Esophagus muscularis mucosa (tissue), 4 donors: ENCODE measurements at regions not wholly inside any gene's neighbourhood (a gene's known extent, or its start where the extent isn't known, plus 50 kb on each side); places are given as distances from the start of the nearest gene placed in this dataset.

Experiments
- DNase-seq: peaks from one replicate; pipeline ENCODE4 v3.0.0-alpha.2; 2017; ENCODE audit errors: extremely low spot score
- H3K27ac ChIP-seq, 4 donors: fragments of 200-600 bp; sonication (generic); replicated peaks in 1 of 4; 1 replicate in 3 of 4; 2 replicates in 1 of 4; pipeline ENCODE4 v1.5.1; 2016 to 2019; ENCODE audit warnings: mild to moderate bottlenecking in 1 of 4
- H3K27me3 ChIP-seq, 4 donors: fragments of 200-600 bp; sonication (generic); one replicate each; pipeline versions ENCODE4 v1.5.1 to v1.6.0; 2016 to 2019
- H3K36me3 ChIP-seq, 4 donors: fragments of 200-600 bp; sonication (generic); one replicate each; pipeline ENCODE4 v1.5.1; 2016 to 2019
- H3K4me1 ChIP-seq, 4 donors: fragments of 200-600 bp; sonication (generic); one replicate each; pipeline ENCODE4 v1.5.1; 2016 to 2019
- H3K4me3 ChIP-seq, 4 donors: fragments of 200-600 bp; sonication (generic); 1 replicate in 2 of 4; 2 replicates in 2 of 4; pipeline ENCODE4 v1.5.1; 2016 to 2019; ENCODE audit warnings: mild to moderate bottlenecking in 4 of 4, moderate library complexity in 1 of 4
- H3K9me3 ChIP-seq, 4 donors: fragments of 200-600 bp; sonication (generic); 1 replicate in 3 of 4; 2 replicates in 1 of 4; pipeline ENCODE4 v1.5.1; 2016 to 2019
- EP300 ChIP-seq: sonication (generic); formaldehyde crosslinking; IDR thresholded peaks from one replicate; pipeline ENCODE4 v1.6.1; 2017; ENCODE audit warnings: antibody characterized with exemption
- POLR2A ChIP-seq: fragments of 450-650 bp; IDR thresholded peaks from one replicate; pipeline ENCODE4 v1.6.1; 2017; ENCODE audit warnings: antibody characterized with exemption, moderate library complexity, mild to moderate bottlenecking, low read depth
- POLR2AphosphoS5 ChIP-seq, 2 donors: sonication (generic); formaldehyde crosslinking; IDR thresholded peaks; one replicate each; pipeline ENCODE4 v1.6.1; 2017; ENCODE audit warnings: antibody characterized with exemption in 2 of 2
- WGBS: methylation state at CpG from one replicate; pipeline ENCODE4 v1.1.5; 2018; 5-methylcytosine and 5-hydroxymethylcytosine counted together
- intact Hi-C: fragments of 100-400 bp; cut with DNase I; formaldehyde crosslinking; loops from one replicate; pipeline ENCODE4 v1.15.1; 2023
- TF ChIP-seq, protein P1 (sequence below), 3 experiments: fragments of 200-600 bp in 2 of 3; fragments of 450-650 bp in 1 of 3; sonication (generic) in 2 of 3; IDR thresholded peaks; one replicate each; pipeline ENCODE4 v1.5.1; 2017 to 2019; ENCODE audit warnings: antibody characterized with exemption in 3 of 3, mild to moderate bottlenecking in 2 of 3, moderate library complexity in 1 of 3

DNA sequence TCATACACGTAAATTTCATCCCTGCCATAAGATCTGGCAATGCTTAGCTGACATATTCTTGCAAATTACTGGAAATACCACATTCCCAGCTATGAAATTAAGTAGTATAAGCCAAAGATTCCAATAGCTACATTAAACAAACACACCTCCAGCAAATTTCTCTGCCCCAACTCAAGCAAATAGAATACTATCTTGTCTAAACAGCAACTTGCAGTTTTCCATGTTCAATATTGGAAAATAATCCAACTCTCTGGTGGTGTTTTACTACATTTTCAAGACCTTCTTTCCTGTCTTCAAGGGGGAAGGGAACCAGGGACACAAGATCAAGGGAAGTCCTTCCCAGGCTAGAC lies 268.7 kb downstream of the TBL1XR1 start:
- Histone ChIP-seq H3K9me3 (no peaks in the 10 kb centered on the region), H3K36me3 (no peaks in the 10 kb centered on the region), H3K27me3 (no peaks in the 10 kb centered on the region), H3K4me3 (no peak overlapping the region), H3K4me1 (no peaks in the 10 kb centered on the region), H3K27ac (no peak overlapping the region)
- DNase-seq: no peak
- intact Hi-C loops: no loop called here
- TF ChIP-seq, protein P1, sequence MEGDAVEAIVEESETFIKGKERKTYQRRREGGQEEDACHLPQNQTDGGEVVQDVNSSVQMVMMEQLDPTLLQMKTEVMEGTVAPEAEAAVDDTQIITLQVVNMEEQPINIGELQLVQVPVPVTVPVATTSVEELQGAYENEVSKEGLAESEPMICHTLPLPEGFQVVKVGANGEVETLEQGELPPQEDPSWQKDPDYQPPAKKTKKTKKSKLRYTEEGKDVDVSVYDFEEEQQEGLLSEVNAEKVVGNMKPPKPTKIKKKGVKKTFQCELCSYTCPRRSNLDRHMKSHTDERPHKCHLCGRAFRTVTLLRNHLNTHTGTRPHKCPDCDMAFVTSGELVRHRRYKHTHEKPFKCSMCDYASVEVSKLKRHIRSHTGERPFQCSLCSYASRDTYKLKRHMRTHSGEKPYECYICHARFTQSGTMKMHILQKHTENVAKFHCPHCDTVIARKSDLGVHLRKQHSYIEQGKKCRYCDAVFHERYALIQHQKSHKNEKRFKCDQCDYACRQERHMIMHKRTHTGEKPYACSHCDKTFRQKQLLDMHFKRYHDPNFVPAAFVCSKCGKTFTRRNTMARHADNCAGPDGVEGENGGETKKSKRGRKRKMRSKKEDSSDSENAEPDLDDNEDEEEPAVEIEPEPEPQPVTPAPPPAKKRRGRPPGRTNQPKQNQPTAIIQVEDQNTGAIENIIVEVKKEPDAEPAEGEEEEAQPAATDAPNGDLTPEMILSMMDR (IDR thresholded peaks at IDR 0.05): no peak
- TF ChIP-seq POLR2AphosphoS5 (IDR thresholded peaks at IDR 0.05): no peak
- TF ChIP-seq POLR2A: no peak
- no peak for TF ChIP-seq EP300
- WGBS: 59% methylated on average over 1 of the region's 1 CpG

DNA sequence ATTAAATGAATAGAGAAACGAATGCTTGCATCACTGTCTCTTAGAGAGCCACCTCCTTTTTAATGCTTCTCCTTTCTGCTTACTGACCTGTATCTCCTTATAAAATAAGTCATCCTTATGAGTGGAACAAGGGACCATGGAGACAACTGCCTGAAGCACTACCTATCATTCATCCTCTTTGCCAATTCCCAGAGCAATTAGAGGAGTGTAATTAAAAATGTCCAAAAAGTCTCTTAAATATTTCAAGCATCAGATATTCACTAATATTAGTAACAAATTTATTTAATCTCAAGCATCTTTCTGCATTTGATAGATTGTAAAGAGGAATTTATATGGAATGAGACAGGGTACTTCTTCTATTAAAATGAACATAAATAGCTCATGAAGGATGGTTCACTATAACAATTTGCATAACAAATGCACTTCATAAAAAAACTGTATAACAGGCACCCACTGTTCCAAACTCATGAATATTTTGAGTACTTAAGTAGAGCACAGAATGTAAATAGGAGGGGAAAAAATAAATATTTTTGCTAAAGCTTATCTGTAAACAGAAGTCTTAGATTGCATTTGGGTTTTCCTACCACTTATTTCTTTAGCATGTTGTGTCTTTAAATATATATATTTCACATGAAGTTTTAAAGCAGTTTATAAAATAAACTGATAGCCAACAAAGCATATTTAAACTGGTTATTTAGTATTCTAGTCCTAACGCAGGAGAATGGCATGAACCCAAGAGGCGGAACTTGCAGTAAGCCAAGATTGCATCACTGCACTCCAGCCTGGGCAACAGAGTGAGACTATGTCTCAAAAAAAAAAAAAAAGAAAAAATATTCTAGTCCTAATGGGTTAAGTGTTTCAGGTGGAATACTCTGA lies 269.3 kb downstream of the TBL1XR1 start:
- H3K36me3 ChIP-seq: no peaks in the 10 kb centered on the region
- intact Hi-C loops: no loop called here
- 84% methylated on average over 3 of the region's 3 CpGs for WGBS
- no peak overlapping the region for H3K4me3 ChIP-seq
- no peak for TF ChIP-seq POLR2A
- no peak for TF ChIP-seq EP300
- TF ChIP-seq, protein P1 (IDR thresholded peaks at IDR 0.05): no peak
- TF ChIP-seq POLR2AphosphoS5 (IDR thresholded peaks at IDR 0.05): no peak
- no peaks in the 10 kb centered on the region for H3K9me3 ChIP-seq
- no peak for DNase-seq
- no peaks in the 10 kb centered on the region for H3K27me3 ChIP-seq
- no peaks in the 10 kb centered on the region for H3K4me1 ChIP-seq
- H3K27ac ChIP-seq: no peak overlapping the region

DNA sequence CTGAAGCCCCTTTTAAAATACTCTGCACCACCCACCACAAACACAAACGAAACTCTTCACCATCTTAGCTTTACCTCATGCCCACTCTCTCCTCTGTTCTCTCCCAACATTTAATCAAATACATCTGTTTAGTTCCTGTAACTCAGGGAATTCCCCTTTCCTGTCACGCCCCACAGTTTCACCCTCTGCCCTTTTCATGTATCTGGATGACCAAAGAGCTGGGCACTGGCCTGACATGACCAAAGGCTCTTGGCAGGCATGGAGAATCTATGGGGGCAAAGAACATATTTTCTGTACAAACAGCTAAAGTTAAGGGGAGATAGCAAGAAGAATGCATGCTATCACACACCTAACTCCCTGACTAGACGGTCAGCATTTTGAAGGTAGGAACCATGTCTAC lies 270.0 kb downstream of the TBL1XR1 start:
- H3K4me3 ChIP-seq: no peak overlapping the region
- H3K4me1 ChIP-seq: no peaks in the 10 kb centered on the region
- intact Hi-C loops: no loop called here
- DNase-seq: no peak
- TF ChIP-seq, protein P1 (IDR thresholded peaks at IDR 0.05): no peak
- TF ChIP-seq POLR2A: no peak
- no peak for TF ChIP-seq EP300
- no peak for TF ChIP-seq POLR2AphosphoS5 (IDR thresholded peaks at IDR 0.05)
- no peaks in the 10 kb centered on the region for H3K27me3 ChIP-seq
- H3K36me3 ChIP-seq: no peaks in the 10 kb centered on the region
- 27% methylated on average over 3 of the region's 3 CpGs for WGBS
- H3K9me3 ChIP-seq: no peaks in the 10 kb centered on the region
- H3K27ac ChIP-seq: no peak overlapping the region

DNA sequence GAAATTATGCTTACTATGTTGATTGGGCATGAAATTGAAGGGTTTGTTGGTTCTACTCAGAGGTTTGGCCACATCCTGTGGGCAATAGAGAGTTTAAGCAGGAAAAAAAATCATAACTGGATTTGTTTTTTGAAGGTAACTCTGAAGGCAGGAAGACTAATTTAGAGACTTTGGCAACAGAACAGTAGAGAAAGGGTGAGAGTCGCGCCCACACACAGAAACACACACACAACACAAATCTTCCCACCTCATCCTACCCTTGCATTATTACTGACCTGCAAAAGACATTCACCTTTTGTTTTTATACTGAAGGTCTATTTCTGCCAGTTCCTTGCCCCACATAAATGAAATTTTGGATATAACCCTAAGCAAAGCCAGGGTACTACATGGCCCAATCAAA lies 270.6 kb downstream of the TBL1XR1 start:
- Histone ChIP-seq H3K36me3 (no peaks in the 10 kb centered on the region), H3K4me1 (no peaks in the 10 kb centered on the region), H3K27ac (no peak overlapping the region), H3K4me3 (no peak overlapping the region), H3K27me3 (no peaks in the 10 kb centered on the region), H3K9me3 (no peaks in the 10 kb centered on the region)
- WGBS: 92% methylated on average over 2 of the region's 2 CpGs
- DNase-seq: no peak
- TF ChIP-seq, protein P1 (IDR thresholded peaks at IDR 0.05): no peak
- TF ChIP-seq EP300 (no peak), POLR2A (no peak), POLR2AphosphoS5 (IDR thresholded peaks at IDR 0.05) (no peak)
- intact Hi-C loops: no loop called here

DNA sequence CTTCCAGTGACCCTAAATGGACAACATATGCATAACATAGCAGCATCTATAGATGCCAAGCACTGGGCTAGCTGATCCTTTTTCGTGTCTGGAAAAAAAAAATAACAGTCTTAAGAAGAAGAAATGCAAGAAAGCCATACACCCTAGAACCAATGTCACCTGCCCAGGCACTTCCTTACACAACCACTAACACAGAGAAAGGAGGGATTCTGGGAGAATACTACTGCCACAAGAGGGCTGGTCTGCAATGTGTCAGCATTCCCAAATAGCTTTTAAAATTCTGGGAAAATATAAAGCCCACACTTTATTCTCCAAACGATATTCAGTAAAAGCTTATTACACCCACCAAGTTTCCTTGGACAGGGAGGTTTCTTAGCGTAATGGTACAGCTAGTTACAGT lies 271.2 kb downstream of the TBL1XR1 start:
- H3K9me3 ChIP-seq: no peaks in the 10 kb centered on the region
- intact Hi-C loops: no loop called here
- no peaks in the 10 kb centered on the region for H3K4me1 ChIP-seq
- no peak overlapping the region for H3K27ac ChIP-seq
- DNase-seq: peak; percentile 17
- WGBS: 69% methylated on average over 3 of the region's 3 CpGs
- TF ChIP-seq, protein P1 (IDR thresholded peaks at IDR 0.05): no peak
- H3K4me3 ChIP-seq: no peak overlapping the region
- H3K27me3 ChIP-seq: no peaks in the 10 kb centered on the region
- H3K36me3 ChIP-seq: no peaks in the 10 kb centered on the region
